ENCODE measurements at regions not wholly inside any gene's neighbourhood (a gene's known extent, or its start where the extent isn't known, plus 50 kb on each side); places are given as distances from the start of the nearest gene placed in this dataset.
"Not testable (repeated sequence)": the region's sequence is repeated elsewhere in the genome, so short reads cannot be mapped to it uniquely, and the experiment has no call there.

DNA sequence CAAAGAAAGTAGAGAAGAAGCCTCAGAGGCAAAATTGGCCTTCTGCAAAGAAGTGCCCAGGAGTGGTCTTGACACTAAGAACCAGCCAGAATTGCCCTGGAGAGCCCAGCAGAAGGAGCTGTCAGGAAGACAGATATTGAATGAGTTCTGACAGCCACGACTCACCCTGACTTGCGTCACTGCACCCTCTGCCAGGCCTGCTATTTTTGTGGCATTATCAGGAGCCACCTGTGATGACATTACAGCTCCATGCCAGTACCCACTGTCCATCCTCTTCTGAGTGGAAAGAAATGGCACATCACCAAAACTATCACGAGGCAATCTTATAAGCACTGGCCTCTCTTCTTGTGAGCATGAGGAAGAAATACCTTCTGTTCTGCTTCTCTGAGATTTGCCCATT, 67.7 kb downstream of the SMIM20 start:
- no peak for DNase-seq

DNA sequence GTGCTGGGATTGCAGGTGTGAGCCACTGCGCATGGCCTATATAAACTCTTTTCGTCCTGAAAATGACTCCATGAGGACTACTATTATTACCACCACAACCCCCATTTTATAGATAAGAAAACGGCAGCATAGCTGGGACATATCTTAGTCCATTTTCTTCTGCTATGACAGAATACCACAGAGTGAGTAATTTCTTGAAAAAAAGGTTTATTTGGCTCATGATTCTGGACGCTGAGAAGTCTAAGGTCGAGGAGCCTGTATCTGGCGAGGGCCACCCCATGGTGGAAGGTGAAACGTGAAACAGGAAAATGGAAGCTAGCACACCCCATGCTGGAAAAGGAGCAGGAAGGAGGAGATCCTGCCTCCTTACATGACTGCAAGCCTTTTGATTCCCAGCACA, 68.9 kb downstream of the SMIM20 start:
- no peak for DNase-seq

DNA sequence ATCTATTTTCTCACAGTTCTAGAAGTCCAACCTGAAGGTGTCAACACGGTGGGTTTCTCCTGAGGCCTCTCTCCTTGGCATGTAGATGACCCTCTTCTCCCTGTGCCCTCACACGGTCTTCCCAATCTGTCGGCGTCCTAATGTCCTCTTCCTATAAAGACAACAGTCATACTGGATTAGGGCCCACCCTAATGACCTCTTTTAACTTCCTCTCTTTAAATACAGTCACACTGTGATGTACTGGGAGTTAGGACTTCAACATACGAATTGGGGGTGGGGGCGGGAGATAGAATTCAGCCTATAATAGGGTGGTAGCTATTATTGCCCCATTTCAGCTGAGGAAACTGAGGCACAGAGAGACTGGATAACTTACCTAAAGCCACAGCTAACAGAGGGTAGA, 70.2 kb downstream of the SMIM20 start:
- no peak for DNase-seq

DNA sequence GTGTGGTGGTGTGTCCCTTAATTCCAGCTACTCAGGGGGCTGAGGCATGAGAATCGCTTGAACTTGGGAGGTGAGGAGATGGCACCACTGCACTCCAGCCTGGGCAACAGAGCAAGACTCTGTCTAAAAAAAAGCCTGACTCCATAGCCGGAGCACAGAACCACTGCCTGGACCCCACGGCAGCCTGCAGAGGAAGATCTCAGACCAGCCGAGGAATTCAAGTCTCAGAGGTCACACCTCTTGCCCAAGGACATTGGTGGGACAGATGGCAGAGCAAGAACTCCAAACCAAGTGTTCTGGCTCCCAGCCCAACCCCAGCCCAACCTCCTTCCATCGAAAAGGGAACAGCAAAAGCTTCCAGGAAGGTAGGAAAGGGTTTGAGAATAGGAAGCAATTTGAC, 70.8 kb downstream of the SMIM20 start:
- DNase-seq = no peak

DNA sequence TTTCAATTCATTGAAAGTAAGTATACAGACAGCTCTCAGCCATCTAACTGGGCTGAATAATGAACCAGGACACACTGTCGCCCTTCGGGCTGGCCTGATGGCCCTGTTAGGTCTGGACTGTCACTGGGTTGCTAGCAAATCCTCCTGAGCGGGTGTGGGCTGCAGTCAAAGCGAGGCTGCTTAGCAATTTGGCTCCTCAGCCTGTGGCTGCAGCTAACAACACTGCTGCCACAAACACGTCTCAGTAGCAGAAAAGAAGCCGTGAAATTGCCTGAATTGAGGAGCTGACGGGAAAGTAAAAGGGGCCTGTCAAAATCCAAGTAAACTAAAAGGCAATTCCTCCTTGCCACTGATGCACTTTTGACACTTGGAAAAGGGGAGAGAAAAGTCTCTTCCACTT, 72.8 kb downstream of the SMIM20 start:
- DNase-seq = no peak

DNA sequence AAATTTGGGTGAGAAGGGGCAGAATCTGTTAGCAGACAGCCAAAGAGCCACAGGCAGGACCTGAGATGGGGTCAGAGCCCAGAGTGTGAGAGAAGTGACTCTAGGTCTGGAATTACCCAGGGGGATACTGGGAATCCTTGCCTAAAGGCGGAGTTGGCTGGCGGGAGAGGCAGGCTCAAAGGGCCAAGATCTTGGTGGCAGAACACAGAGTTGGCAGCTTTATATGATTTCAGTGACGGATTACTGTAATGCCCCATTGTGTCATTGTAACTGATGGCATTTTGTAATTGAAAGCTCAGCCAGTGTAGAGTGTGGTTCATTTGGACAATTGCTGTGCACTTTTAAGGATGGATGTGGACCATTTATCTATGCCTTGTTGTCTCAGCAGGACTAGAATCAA, 77.3 kb downstream of the SMIM20 start:
- no peak for DNase-seq

DNA sequence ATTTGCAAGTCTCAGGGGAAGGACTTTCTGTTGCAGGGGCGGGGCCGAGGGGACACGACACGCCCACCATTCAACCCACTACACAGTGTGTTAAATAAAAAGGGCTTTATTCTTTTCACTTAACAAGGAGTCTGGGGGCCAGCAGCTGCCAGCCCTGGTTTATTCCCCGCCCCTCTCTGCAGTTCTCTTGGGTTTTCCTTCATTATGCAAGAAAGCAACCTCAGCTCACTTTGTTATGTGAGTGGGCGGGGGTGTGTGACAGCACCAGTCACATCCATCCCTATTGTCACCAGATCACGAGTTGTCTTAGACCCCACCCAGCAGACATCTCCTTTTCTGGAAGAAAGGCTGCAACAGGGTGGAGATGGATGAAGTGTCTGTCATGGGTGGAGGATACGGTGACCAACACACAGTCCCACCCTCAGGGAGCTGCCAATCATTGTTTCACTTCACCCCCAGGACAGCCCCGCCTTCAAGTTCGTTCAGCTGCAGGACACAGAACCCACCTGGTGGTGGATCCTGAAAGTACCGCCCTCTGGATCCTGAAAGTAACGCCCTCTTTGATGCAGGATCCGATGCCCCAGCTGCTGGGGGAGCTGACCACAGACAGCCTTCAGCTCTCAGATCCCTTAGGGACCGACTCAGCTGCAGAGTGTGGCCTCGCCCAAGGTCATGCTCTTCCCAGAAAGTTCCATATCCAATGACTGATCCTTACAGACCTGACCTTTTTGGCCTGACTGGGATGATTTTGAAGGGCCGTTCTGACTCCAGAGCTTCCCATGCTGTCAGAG, 79.6 kb downstream of the SMIM20 start:
- DNase-seq = no peak

DNA sequence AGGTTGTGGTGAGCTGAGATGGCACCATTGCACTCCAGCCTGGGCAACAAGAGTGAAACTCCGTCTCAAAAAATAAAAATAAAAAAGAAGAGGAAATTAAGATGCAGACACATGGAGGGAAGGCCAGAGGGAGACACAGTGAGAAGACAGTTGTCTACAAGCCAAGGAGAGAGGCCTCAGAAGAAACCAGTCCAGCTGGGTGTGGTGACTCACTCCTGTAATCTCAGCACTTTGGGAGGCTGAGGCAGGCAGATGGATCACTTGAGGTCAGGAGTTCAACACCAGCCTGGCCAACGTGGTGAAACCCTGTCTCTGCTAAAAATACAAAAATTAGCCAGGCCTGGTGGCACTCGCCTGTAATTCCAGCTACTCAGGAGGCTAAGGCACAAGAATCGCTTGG, 80.6 kb downstream of the SMIM20 start:
- DNase-seq = not testable (repeated sequence)

DNA sequence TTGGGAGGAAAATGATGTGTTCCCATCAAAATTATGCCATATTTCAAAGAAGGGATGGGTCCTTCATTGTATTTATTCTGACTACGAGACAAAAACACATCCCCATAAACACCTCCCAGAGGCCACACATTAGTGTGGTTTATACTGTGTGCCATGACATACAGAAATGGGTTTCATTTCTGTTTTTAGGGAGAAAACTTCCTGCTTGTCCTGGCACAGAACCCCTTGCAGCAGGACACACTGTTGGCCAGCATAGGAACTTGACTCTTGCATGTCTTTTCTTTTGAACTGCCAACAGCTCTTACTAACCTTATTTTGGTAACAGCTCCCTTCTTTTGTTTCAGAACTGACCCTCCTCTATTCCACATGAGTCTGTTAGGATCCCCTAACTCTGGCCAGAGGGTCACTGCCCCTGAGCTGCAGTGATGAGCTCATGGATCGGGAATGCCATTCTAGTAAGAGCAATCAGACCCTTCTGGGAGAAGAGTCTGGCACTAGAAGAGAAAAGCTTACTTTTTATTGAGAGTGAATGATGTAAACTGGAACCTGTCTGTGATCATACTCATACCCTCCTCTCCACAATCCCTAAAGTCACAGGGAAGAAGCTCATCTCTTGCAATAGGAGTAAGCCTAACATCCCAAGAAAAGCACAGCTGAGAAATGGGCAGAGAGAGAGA, 86.4 kb downstream of the SMIM20 start:
- no peak for DNase-seq

DNA sequence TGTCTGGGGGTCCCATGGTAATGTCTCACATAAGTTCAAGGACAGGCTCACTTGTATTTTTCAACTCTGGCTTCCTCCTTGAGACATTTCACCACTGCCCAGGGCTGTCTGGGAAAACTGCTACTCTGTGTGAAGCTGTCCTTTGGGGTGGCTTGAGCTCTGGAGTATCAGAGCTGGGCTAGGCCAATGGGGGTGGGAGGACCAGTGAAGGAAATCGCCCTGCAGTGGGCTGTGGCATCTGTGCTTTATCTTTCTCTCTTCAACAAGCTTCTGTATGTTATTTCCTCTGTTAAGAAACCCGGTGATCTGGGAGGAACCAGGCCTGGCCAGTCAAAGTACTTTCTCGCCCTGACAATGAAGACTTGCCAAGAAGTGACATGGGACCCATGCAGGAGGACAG, 87.4 kb downstream of the SMIM20 start:
- no peak for DNase-seq

DNA sequence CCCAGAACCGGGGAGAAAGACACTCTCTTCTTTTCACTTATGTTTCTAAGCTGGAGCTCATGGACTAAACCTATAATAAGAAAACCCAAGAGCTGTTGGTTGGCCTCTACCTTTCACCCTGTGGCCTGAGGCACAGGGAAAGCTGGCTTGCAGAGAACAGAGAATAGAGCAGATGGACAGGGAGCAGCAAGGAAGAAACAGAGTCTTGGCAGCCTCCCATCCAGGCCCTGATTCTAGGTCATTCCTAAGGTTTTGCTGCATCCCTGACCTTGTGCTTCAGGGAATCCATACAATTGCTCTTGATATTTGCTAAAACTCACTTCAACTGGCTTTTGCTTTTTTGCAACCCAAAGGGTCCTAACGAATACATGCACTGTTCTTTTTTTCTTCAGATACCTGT, 87.8 kb downstream of the SMIM20 start:
- DNase-seq = no peak

DNA sequence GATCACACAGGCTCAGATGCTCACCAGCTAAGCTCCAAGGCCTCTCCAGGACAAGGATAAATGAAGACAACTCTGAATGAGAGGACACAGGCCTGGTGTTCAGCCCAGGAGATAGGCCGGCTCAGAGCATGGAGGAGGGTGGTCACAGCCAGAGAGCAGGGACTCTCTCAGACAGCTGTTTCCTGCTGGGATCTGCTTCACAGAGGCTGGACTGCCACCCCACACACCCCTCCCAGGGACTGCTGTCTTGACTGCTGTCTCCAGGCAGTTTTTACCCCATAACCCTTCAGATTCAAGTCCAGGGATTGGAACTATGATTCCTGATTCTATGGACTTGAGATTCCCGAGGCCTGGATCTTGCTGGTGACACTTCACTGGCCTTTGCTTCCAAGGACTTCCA, 89.0 kb downstream of the SMIM20 start:
- DNase-seq = no peak

DNA sequence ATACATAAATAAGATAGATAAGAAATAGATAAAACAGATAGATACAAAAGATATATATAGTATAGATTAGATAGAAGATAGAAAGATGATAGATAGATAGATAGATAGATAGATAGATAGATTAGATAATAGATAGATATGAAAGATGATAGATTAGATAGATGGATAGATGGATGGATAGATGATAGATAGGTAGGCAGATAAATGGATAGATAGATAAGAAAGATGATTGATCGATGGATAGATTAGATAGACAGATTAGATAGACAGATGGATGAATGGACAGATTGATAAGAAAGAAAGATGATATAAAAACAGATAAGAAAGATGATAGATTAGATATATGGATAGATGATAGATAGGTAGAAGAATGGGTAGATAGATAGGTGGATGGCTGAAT, 90.3 kb downstream of the SMIM20 start:
- DNase-seq = no peak

DNA sequence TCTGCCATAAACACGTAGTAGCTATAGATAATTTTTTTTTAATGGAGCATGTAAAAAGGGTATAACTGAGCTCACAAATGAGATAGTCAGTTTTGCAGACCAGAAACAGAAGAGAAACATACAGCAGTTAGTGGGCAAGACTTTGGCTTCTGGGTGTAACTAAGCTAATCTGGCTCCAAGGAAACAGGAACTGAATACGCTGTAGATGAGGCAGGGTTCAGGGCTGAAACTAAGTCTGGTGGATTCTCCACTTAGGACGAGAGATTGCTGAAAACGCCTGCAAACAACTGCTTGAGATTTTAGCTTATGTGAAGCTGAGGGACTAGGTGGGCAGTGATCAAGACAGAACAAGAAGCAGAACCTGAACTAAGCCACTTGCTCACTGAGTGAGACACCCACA, 91.7 kb downstream of the SMIM20 start:
- no peak for DNase-seq

DNA sequence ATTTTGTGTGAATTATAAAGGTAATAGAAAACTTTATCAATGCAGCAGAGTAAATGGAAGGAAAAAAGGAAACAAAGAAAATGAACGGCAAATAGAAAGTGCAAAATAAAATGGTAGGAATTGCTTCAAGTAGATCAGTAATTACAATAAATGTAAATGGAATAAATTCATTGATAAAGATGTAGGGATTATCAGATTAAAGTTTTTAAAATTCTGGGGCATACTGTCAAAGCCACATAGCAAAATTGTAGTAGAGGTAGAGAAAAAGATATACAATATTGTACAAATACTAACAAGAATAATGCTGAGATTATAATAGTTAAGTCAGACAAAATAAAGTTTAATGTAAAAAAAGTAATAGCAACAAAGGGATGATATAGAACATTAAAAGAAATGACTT, 94.7 kb downstream of the SMIM20 start:
- no peak for DNase-seq

DNA sequence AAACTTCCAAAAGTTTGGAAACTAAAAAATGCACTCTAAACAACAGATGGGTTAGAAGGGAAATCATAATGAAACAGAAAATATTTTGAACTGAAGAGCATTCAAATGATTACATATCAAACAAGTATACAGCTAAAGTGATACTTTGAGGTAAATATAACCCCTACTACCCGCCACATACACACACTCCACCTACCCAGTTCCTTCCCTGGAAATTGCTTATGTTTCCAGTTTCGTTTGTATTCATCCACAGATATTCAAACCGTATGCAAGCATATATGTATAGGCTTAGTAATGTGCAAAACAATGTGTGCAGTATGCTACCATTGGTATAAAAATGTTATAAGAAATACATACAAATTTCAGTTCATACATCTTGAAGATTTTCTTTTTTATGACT, 95.5 kb downstream of the SMIM20 start:
- no peak for DNase-seq

DNA sequence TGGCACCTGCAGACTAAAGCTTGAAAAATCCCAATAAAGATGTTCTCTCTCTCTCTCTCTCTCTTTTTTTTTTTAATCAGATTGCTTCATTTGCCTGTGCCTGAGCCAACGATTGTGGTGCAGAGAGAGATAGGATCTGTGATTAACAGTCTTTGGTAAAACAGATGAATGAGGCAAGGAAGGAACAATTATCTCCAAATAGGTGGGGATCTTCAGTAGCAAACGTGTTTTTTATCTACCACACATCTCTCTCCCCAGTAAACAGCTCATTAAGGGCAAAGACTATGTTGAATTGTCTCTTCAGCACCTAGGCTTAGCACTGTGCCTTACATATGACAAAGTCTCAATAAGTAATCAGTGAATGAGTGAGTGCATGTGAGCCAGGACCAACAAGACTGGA, 96.3 kb downstream of the SMIM20 start:
- no peak for DNase-seq

DNA sequence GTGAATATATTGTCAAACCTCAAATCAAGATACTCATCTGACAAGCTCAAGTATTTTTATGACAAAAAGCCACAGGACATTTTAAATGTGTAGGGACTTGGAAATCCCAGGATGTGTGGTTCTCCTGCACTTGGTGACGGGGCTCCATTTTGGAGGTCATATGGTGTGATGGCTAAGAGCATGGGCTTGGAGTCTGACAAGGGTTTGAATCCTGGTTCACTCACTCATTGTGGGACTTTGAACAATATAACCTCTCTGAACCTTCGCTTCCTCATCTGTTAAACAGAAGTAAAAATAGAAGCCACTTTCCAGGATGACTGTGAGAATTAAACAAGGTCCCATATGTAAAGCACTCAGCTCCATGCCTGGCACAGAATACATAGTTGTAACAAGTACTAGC, 99.6 kb downstream of the SMIM20 start:
- no peak for DNase-seq

DNA sequence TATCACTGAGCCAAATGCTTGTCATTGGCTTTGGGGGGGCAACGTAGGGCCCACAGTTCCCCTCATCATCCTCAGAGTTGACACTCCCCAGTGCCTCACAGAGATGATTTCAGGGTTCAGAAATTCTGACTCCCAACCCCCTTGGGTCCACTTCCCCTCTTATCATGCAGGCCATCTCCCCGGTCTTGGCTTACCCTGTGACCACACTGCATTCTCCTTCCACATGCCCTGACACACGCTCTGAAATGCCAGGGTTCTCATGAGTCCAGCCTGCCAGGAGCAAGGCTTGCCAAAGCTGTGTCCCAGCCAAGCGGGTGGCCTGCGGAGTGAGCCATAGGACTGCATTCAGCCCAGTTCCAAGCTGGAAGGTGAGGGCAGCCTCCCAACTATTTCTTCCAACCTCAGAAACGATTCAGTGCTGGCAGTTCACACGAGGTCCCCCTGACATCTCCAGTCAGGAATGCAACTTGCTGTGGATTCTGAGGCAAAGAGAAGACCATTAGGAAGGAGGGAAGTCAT, 101.2 kb downstream of the SMIM20 start:
- DNase-seq = no peak

DNA sequence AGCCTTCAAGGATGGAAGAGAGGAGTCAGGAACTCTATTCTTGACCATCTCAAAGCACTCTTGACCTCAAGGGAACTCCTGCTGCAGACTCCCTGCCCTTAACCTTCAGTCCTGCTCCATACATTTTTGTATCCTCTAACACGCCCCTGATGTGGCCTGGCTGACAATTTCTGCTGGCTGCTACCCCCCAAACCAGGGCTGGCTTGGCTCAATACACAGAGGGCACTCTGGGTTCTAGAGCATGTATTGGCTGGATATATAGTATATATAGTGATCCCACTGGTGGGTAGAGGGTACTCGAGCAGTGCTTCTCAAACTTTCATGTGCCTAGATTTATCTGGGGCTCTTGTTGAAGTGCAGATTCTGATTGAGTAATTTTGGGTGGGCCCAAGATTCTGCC, 101.9 kb downstream of the SMIM20 start:
- no peak for DNase-seq

DNA sequence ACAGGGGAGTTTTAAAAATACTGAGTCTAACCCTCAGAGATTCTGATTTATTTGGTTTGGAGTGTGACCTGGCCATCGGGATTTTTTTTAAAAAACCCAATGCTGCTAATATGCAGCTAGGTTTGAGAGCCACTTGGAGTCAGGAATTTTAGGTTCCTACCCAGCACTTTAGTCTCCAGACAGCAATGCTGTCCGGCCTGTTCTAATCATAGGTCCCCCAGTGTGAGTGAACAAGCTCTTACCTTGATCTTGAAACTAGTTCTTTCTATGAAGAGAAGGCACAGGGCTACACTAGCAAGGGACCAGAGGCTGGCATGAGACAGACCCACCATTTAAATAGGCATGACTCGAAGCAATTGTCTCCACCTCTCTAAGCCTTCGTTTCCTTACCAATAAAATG, 103.5 kb downstream of the SMIM20 start:
- DNase-seq = no peak

DNA sequence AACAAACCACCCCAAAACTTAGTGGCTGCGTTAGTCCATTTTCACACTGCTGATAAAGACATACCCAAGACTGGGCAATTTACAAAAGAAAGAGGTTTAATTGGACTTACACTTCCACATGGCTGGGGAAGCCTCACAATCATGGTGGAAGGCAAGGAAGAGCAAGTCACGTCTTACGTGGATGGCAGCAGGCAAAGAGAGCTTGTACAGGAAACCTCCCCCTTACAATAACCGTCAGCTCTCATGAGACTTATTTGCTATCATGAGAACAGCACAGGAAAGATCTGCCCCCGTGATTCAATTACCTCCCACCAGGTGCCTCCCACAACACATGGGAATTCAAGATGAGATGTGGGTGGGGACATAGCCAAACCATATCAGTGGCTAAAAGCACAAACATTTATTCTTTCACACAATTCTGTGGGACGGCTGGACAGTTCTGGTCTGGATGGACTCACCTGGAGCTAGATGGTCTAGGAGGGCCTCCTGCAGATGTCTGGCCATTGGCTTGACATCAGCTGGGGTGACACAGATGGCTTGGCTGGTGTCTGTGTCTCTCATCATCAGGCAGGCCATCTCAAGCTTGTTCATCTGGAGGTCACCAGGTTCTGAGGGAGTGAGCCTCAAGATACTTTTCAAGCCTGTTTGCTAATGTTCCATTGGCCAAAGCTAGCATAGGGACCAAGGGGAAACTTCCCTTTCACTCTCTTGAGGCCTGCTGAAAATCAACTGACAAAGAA, 104.1 kb downstream of the SMIM20 start:
- not testable (repeated sequence) for DNase-seq

DNA sequence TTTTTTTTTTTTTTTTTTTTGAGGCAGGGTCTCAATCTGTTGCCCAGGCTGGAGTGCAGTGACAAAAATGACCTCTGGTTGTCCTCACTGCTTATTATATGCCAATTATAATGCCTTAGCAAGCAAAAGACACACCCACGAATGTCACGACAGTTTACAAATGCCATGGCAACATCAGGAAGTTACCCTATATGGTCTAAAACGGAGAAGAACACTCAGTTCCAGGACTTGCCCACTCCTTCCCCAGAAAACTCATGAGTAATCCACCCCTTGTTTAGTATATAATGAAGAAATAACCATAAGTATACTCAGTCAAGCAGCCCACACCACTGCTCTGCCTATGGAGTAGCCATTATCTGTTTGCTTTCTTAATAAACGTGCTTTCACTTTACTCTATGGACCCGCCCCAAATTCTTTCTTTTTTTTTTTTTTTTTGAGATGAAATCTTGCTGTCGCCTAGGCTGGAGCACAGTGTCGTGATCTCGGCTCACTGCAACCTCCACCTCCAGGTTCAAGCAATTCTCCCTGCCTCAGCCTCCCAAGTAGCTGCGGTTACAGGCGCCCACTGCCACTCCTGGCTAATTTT, 106.2 kb downstream of the SMIM20 start:
- DNase-seq = no peak

DNA sequence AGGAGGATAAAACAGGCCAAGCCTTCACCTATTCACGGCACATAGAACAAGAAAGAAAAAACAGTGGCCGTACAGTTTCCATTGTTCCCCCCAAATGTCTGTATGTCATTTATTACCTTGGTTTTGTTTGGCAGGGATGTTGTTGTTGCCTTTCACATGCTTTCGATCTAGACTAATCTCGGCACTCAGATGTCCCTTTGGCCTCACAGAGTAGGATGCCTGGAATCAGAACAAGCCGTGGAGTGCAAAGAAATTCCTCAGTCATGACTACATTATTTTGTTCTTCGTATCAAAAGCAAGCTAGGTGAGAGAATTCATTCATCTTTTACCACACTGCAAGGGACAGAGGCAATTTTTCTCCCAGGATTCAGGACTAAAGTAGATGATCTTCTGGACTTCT, 106.9 kb downstream of the SMIM20 start:
- DNase-seq = no peak

Data from GDM1 (cell line).